HepG2 (cell line): ENCODE measurements at regions not wholly inside any gene's neighbourhood (a gene's known extent, or its start where the extent isn't known, plus 50 kb on each side); places are given as distances from the start of the nearest gene placed in this dataset.

Experiments used
- ATAC-seq: fragments of 200-7000 bp; cut with Tn5 transposase; 3 replicates; pipeline ENCODE4 v1.9.1; 2020; ENCODE audit warnings: mild to moderate bottlenecking, moderate library complexity
- BruUV-seq: library from RNA; stranded (reverse); fragments of 400-500 nt; replicated peaks from 2 replicates; lab custom pipeline; 2021; lab: Mats Ljungman, UMichigan
- CTCF ChIA-PET: fragments of 300-600 bp; formaldehyde crosslinking; extraction: SDS; loops from one replicate; lab custom pipeline; 2021; ENCODE audit warnings: low total read pairs, inconsistent platforms, low intra/inter-chr PET ratio; lab: Yijun Ruan, JAX
- POLR2A ChIA-PET: fragments of 350-600 bp; sonication (Branson Sonifier 250); formaldehyde crosslinking; loops from one replicate; lab custom pipeline; 2020; ENCODE audit warnings: antibody characterized with exemption, inconsistent platforms; lab: Yijun Ruan, JAX
- DNase-seq: peaks from one replicate; pipeline ENCODE4 v3.0.0-alpha.2; 2015; ENCODE audit warnings: low spot score
- FAIRE-seq: peaks from 3 replicates; lab custom pipeline; 2011; peaks lifted over from hg19 to GRCh38; lab: Jason Lieb, UNC
- H2AFZ ChIP-seq: one replicate; pipeline ENCODE4 v1.6.1; 2011; ENCODE audit warnings: low read length, inconsistent platforms
- H3K27ac ChIP-seq: fragments of 300-600 bp; 3 replicates; pipeline ENCODE4 v1.8.0; 2011; ENCODE audit warnings: mixed run types, mild to moderate bottlenecking, mixed read lengths, low read length, inconsistent platforms; ENCODE audit not compliant: insufficient read depth; ENCODE audit errors: extremely low read length
- H3K27me3 ChIP-seq, 2 experiments: fragments of 200-600 bp in 1 of 2; 2 replicates in 1 of 2; 3 replicates in 1 of 2; pipeline versions ENCODE4 v1.6.0 to v1.8.0; 2011; ENCODE audit warnings: low read length in 2 of 2, mild to moderate bottlenecking in 2 of 2, moderate library complexity in 2 of 2, inconsistent platforms in 1 of 2; ENCODE audit not compliant: insufficient read depth in 2 of 2, control insufficient read depth in 1 of 2
- H3K36me3 ChIP-seq, 2 experiments: fragments of 200-600 bp in 1 of 2; replicated peaks in 1 of 2; 2 replicates in 1 of 2; 3 replicates in 1 of 2; pipeline versions ENCODE4 v1.5.1 to v1.8.0; 2011; ENCODE audit warnings: low read length in 2 of 2, inconsistent platforms in 1 of 2; ENCODE audit not compliant: insufficient read depth in 2 of 2, control insufficient read depth in 1 of 2
- H3K4me1 ChIP-seq: 2 replicates; pipeline ENCODE4 v1.5.1; 2012; ENCODE audit warnings: low read length, inconsistent platforms; ENCODE audit not compliant: insufficient read depth
- H3K4me2 ChIP-seq: 2 replicates; pipeline ENCODE4 v1.6.0; 2011; ENCODE audit warnings: low read depth, low read length, inconsistent platforms
- H3K4me3 ChIP-seq, 3 experiments: fragments of 200-600 bp in 1 of 3; sonication (generic), shearing (Covaris generic) in 1 of 3; replicated peaks in 1 of 3; 2 replicates each; pipeline ENCODE4 v1.5.1; 2011 to 2016; ENCODE audit warnings: low read length in 3 of 3, inconsistent platforms in 2 of 3, low read depth in 2 of 3, mild to moderate bottlenecking in 2 of 3, control low read depth in 1 of 3, mixed read lengths in 1 of 3; ENCODE audit not compliant: insufficient read depth in 1 of 3
- H3K79me2 ChIP-seq: one replicate; pipeline ENCODE4 v1.6.1; 2011; ENCODE audit warnings: low read length, inconsistent platforms; ENCODE audit not compliant: insufficient read depth
- H3K9ac ChIP-seq: 2 replicates; pipeline ENCODE4 v1.6.0; 2011; ENCODE audit warnings: mild to moderate bottlenecking, low read depth, low read length, inconsistent platforms; ENCODE audit not compliant: insufficient read depth
- H3K9me3 ChIP-seq: 2 replicates; pipeline ENCODE4 v1.5.1; 2012; ENCODE audit warnings: mild to moderate bottlenecking, low read length
- H4K20me1 ChIP-seq: 2 replicates; pipeline ENCODE4 v1.6.0; 2011; ENCODE audit warnings: inconsistent platforms, mild to moderate bottlenecking, low read length, moderate library complexity; ENCODE audit not compliant: insufficient read depth
- ELF3 ChIP-seq: IDR thresholded peaks from 2 replicates; pipeline ENCODE4 v1.6.1; 2016; ENCODE audit warnings: missing genetic modification reagents, missing compliant biosample characterization
- HHEX ChIP-seq: IDR thresholded peaks from 2 replicates; pipeline ENCODE4 v1.6.1; 2016; ENCODE audit warnings: control low read depth
- IRF9 ChIP-seq: sonication (generic); formaldehyde crosslinking; IDR thresholded peaks from 2 replicates; pipeline ENCODE4 v1.8.0; 2022; ENCODE audit warnings: missing genetic modification reagents, mild to moderate bottlenecking, borderline replicate concordance
- MAF1 ChIP-seq: sonication (generic); formaldehyde crosslinking; IDR thresholded peaks from 2 replicates; pipeline ENCODE4 v1.5.0; 2020; ENCODE audit warnings: missing genetic modification reagents, borderline replicate concordance
- NFKBIZ ChIP-seq: IDR thresholded peaks from 2 replicates; pipeline ENCODE4 v1.6.1; 2018; ENCODE audit warnings: missing genetic modification reagents, missing compliant biosample characterization
- NKX3-1 ChIP-seq: sonication (generic); formaldehyde crosslinking; IDR thresholded peaks from 2 replicates; pipeline ENCODE4 v1.5.0; 2020; ENCODE audit warnings: missing genetic modification reagents
- NR2F2 ChIP-seq: IDR thresholded peaks from 2 replicates; pipeline ENCODE4 v1.6.1; 2012; ENCODE audit warnings: low read depth, inconsistent platforms, borderline replicate concordance
- NR2F6 ChIP-seq, 2 experiments: IDR thresholded peaks; 2 replicates each; pipeline ENCODE4 v1.6.1; 2016; ENCODE audit warnings: antibody characterized with exemption in 1 of 2, mild to moderate bottlenecking in 1 of 2
- PAWR ChIP-seq: sonication (generic); formaldehyde crosslinking; IDR thresholded peaks from 2 replicates; pipeline ENCODE4 v1.4.0; 2020; ENCODE audit warnings: missing genetic modification reagents, mild to moderate bottlenecking, borderline replicate concordance
- RELA ChIP-seq: sonication (generic); formaldehyde crosslinking; IDR thresholded peaks from 2 replicates; pipeline ENCODE4 v1.4.0; 2020; ENCODE audit warnings: missing genetic modification reagents
- SMAD1 ChIP-seq: sonication (generic); formaldehyde crosslinking; IDR thresholded peaks from 2 replicates; pipeline ENCODE4 v1.4.0; 2020; ENCODE audit warnings: missing genetic modification reagents, low read depth, mild to moderate bottlenecking, borderline replicate concordance
- TP53 ChIP-seq: sonication (generic); formaldehyde crosslinking; conservative IDR thresholded peaks from 2 replicates; pipeline ENCODE4 v1.4.0; 2020; ENCODE audit warnings: missing genetic modification reagents
- ZMAT5 ChIP-seq: sonication (generic); formaldehyde crosslinking; IDR thresholded peaks from 2 replicates; pipeline ENCODE4 v1.5.0; 2020; ENCODE audit warnings: mild to moderate bottlenecking, low read depth, missing genetic modification reagents, borderline replicate concordance
- ZNF441 ChIP-seq: sonication (generic); formaldehyde crosslinking; IDR thresholded peaks from 2 replicates; pipeline ENCODE4 v1.7.0; 2021; ENCODE audit warnings: missing genetic modification reagents, borderline replicate concordance
- ZNF446 ChIP-seq: sonication (generic); formaldehyde crosslinking; IDR thresholded peaks from 2 replicates; pipeline ENCODE4 v1.5.0; 2020; ENCODE audit warnings: mild to moderate bottlenecking, missing genetic modification reagents
- ZNF484 ChIP-seq: sonication (generic); formaldehyde crosslinking; IDR thresholded peaks from 2 replicates; pipeline ENCODE4 v1.5.1; 2020; ENCODE audit warnings: mild to moderate bottlenecking, low read depth, missing genetic modification reagents, borderline replicate concordance
- ZNF557 ChIP-seq: sonication (generic); formaldehyde crosslinking; IDR thresholded peaks from 2 replicates; pipeline ENCODE4 v1.4.0; 2020; ENCODE audit warnings: missing genetic modification reagents
- ZNF747 ChIP-seq: sonication (generic); formaldehyde crosslinking; IDR thresholded peaks from 2 replicates; pipeline ENCODE4 v1.8.1; 2023; ENCODE audit warnings: missing genetic modification reagents, mild to moderate bottlenecking, borderline replicate concordance
- WGBS: methylation state at CpG from one replicate; pipeline ENCODE4 v1.1.6; 2017; ENCODE audit warnings: low lambda C conversion rate; 5-methylcytosine and 5-hydroxymethylcytosine counted together
- in situ Hi-C: cut with HindIII; loops from 2 replicates; pipeline ENCODE4 v1.10.0; 2017; ENCODE audit warnings: low pct_unique_long_range_greater_than_20kb; ENCODE audit not compliant: extremely low pct_ligation_motif_present
- intact Hi-C: fragments of 100-400 bp; cut with micrococcal nuclease; formaldehyde crosslinking; loops from one replicate; pipeline ENCODE4 v1.10.0; 2022; ENCODE audit not compliant: unreplicated experiment

- ATAC-seq, result no peak
- H3K9ac ChIP-seq, result no peak overlapping the region
- intact Hi-C loops (no loop called here), in situ Hi-C loops (no loop called here)
- no peak overlapping the region for H2AFZ ChIP-seq
- no peak overlapping the region for H3K4me3 ChIP-seq
- peaks cover 29% of the 10 kb centered on the region for H3K9me3 ChIP-seq
- ChIA-PET POLR2A (no interaction called here), CTCF (no interaction called here)
- DNase-seq, result no peak
- H3K36me3 ChIP-seq, result no peaks in the 10 kb centered on the region
- TF ChIP-seq NKX3-1 (no peak), NR2F6 (IDR thresholded peaks at IDR 0.05) (no peak), NR2F6 (CRISPR knock-in tag; IDR thresholded peaks at IDR 0.05) (no peak), SMAD1 (no peak), NFKBIZ (CRISPR knock-in tag) (no peak), HHEX (CRISPR knock-in tag) (no peak), RELA (CRISPR knock-in tag) (no peak), ZNF446 (CRISPR knock-in tag) (no peak), IRF9 (CRISPR knock-in tag) (no peak)
- no peaks in the 10 kb centered on the region for H4K20me1 ChIP-seq
- no peak overlapping the region for H3K4me2 ChIP-seq
- no peaks in the 10 kb centered on the region for H3K27me3 ChIP-seq
- no TSS peak for BruUV-seq
- H3K27ac ChIP-seq, result no peak overlapping the region
- WGBS, result 3% methylated on average over 1 of the region's 1 CpG
- H3K4me1 ChIP-seq, result no peaks in the 10 kb centered on the region
- no peak for FAIRE-seq
- no peaks in the 10 kb centered on the region for H3K79me2 ChIP-seq
These were observed 2073.4 kb downstream of the ARAP2 start for GRCh38 chr4:34170946-34171345.

GRCh38 chr4:34176609-34177008 is 2067.7 kb downstream of the ARAP2 start:
- no peaks in the 10 kb centered on the region; a peak in 1 of 5 replicates for H3K27me3 ChIP-seq
- H2AFZ ChIP-seq, result no peak overlapping the region
- ATAC-seq, result no peak
- no peaks in the 10 kb centered on the region for H4K20me1 ChIP-seq
- no TSS peak for BruUV-seq
- H3K27ac ChIP-seq, result no peak overlapping the region
- DNase-seq, result no peak
- in situ Hi-C loops (no loop called here), intact Hi-C loops (no loop called here)
- H3K9me3 ChIP-seq, result peaks cover 46% of the 10 kb centered on the region
- H3K4me2 ChIP-seq, result no peak overlapping the region
- POLR2A ChIA-PET, result no interaction called here
- FAIRE-seq, result no peak
- H3K4me3 ChIP-seq, result no peak overlapping the region
- H3K9ac ChIP-seq, result no peak overlapping the region
- CTCF ChIA-PET, result no interaction called here
- no peaks in the 10 kb centered on the region for H3K79me2 ChIP-seq
- H3K36me3 ChIP-seq, result no peaks in the 10 kb centered on the region
- H3K4me1 ChIP-seq, result no peaks in the 10 kb centered on the region
- TF ChIP-seq TP53 (CRISPR knock-in tag), result no peak
- no peak for TF ChIP-seq PAWR (CRISPR knock-in tag)
- no peak for TF ChIP-seq ZNF484
- no peak for TF ChIP-seq ZNF747
- TF ChIP-seq MAF1 (CRISPR knock-in tag), result no peak
- no peak for TF ChIP-seq NR2F2
- TF ChIP-seq ELF3 (CRISPR knock-in tag), result no peak
- no peak for TF ChIP-seq ZNF557
- no peak for TF ChIP-seq ZMAT5 (CRISPR knock-in tag)
- no peak for TF ChIP-seq ZNF441
